Common myeloid progenitor, CD34-positive (primary cell): ENCODE measurements at regions not wholly inside any gene's neighbourhood (a gene's known extent, or its start where the extent isn't known, plus 50 kb on each side); places are given as distances from the start of the nearest gene placed in this dataset.
"Not testable (repeated sequence)": the region's sequence is repeated elsewhere in the genome, so short reads cannot be mapped to it uniquely, and the experiment has no call there.

ENCODE experiments used
- CTCF ChIA-PET: fragments of 350-600 bp; sonication (Branson Sonifier 250); formaldehyde crosslinking; loops from one replicate; lab custom pipeline; 2021; ENCODE audit warnings: antibody characterized with exemption; lab: Charles Lee
- POLR2A ChIA-PET: fragments of 350-600 bp; sonication (Branson Sonifier 250); formaldehyde crosslinking; loops from one replicate; lab custom pipeline; 2021; ENCODE audit warnings: antibody characterized with exemption; lab: Charles Lee
- DNase-seq, 3 donors: peaks; one replicate each; pipeline versions ENCODE4 v3.0.0 to v3.0.0-alpha.2; 2013
- H3K27ac ChIP-seq, 2 experiments: 1 replicate in 1 of 2; 2 replicates in 1 of 2; pipeline ENCODE4 v1.7.0; 2013; ENCODE audit warnings: inconsistent platforms in 2 of 2, low read length in 2 of 2, mild to moderate bottlenecking in 2 of 2, low read depth in 1 of 2, moderate library complexity in 1 of 2; ENCODE audit not compliant: severe bottlenecking in 2 of 2, insufficient read depth in 1 of 2, poor library complexity in 1 of 2
- H3K27me3 ChIP-seq, 5 experiments: replicated peaks in 2 of 5; 1 replicate in 3 of 5; 2 replicates in 2 of 5; pipeline versions ENCODE4 v1.6.1 to v1.7.0; 2013; ENCODE audit warnings: low read length in 4 of 5, mild to moderate bottlenecking in 2 of 5, moderate library complexity in 2 of 5, inconsistent platforms in 1 of 5; ENCODE audit not compliant: insufficient read depth in 5 of 5, control insufficient read depth in 4 of 5
- H3K36me3 ChIP-seq, 4 experiments: 1 replicate in 2 of 4; 2 replicates in 2 of 4; pipeline versions ENCODE4 v1.6.1 to v1.7.0; 2013; ENCODE audit warnings: low read length in 3 of 4, control low read depth in 1 of 4, mild to moderate bottlenecking in 1 of 4; ENCODE audit not compliant: control insufficient read depth in 4 of 4, insufficient read depth in 4 of 4
- H3K4me1 ChIP-seq, 4 experiments: 1 replicate in 3 of 4; 2 replicates in 1 of 4; pipeline versions ENCODE4 v1.6.1 to v1.7.1; 2013; ENCODE audit warnings: low read length in 3 of 4, mild to moderate bottlenecking in 3 of 4, control low read depth in 1 of 4, inconsistent platforms in 1 of 4, moderate library complexity in 1 of 4; ENCODE audit not compliant: control insufficient read depth in 4 of 4, insufficient read depth in 4 of 4; ENCODE audit errors: control extremely low read depth in 1 of 4
- H3K4me3 ChIP-seq, 7 experiments: 1 replicate in 4 of 7; 2 replicates in 3 of 7; pipeline versions ENCODE4 v1.5.1 to v1.7.0; 2013; ENCODE audit warnings: mild to moderate bottlenecking in 7 of 7, low read length in 6 of 7, moderate library complexity in 6 of 7, inconsistent platforms in 2 of 7, low read depth in 2 of 7, control low read depth in 1 of 7; ENCODE audit not compliant: insufficient read depth in 4 of 7, control insufficient read depth in 1 of 7; ENCODE audit errors: extremely low read depth in 1 of 7
- H3K9me3 ChIP-seq, 5 experiments: 1 replicate in 4 of 5; 2 replicates in 1 of 5; pipeline versions ENCODE4 v1.6.1 to v1.7.1; 2013; ENCODE audit warnings: low read length in 4 of 5, mild to moderate bottlenecking in 2 of 5, inconsistent platforms in 1 of 5, low read depth in 1 of 5, moderate library complexity in 1 of 5; ENCODE audit not compliant: control insufficient read depth in 4 of 5, insufficient read depth in 2 of 5; ENCODE audit errors: control extremely low read depth in 1 of 5
- WGBS: methylation state at CpG from one replicate; pipeline ENCODE4 v1.1.5; 2013; ENCODE audit not compliant: insufficient coverage; 5-methylcytosine and 5-hydroxymethylcytosine counted together

DNA sequence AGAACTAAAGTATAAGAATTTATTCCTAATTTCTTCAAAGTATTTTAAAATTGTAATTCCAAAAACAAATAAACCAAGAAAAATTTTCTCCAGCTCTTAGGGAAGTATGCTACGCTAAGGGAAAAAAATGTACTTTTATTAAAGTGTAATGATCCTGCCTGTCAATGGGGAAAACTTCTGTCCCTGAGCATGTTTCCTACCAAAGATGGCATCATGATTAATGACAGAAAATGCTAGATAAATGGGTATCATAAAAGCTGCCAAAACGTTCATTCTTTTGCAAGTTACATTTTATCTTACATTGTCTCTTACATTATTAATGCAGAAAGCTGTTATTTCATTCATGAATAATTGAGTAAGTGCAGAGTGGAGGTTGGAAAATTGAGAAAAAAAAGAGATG is 443.4 kb downstream of the TECRL start:
- no peak for DNase-seq
- CTCF ChIA-PET, result no interaction called here
- Histone ChIP-seq H3K4me1 (no peaks in the 10 kb centered on the region), H3K9me3 (no peaks in the 10 kb centered on the region), H3K27ac (no peak overlapping the region), H3K27me3 (no peaks in the 10 kb centered on the region), H3K4me3 (no peak overlapping the region), H3K36me3 (no peaks in the 10 kb centered on the region)
- no CpG with 5 or more reads among the region's 2 CpGs for WGBS
- POLR2A ChIA-PET, result no interaction called here

DNA sequence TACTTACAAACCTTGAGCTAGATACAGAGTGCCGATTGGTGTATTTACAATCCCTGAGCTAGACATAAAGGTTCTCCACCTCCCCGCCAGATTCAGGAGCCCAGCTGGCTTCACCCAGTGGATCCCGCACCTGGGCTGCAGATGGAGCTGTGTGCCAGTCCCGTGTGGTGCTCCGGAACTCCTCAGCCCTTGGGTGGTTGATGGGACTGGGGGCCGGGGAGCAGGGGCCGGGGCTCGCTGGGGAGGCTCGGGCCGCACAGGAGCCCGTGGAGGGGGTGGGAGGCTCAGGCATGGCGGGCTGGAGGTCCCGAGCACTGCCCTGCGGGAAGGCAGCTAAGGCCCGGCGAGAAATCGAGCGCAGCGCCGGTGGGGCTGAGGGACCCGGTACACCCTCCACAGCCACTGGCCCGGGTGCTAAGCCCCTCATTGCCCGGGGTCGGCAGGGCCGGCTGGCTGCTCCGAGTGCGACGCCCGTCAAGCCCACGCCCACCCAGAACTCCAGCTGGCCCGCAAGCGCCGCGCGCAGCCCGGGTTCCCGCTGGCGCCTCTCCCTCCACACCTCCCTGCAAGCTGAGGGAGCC is 466.5 kb downstream of the TECRL start:
- WGBS, result 98% methylated on average over 29 of the region's 38 CpGs
- H3K9me3 ChIP-seq, POLR2A ChIA-PET, H3K27me3 ChIP-seq, DNase-seq, H3K4me3 ChIP-seq, H3K27ac ChIP-seq, H3K4me1 ChIP-seq, CTCF ChIA-PET, H3K36me3 ChIP-seq: not testable (repeated sequence)

DNA sequence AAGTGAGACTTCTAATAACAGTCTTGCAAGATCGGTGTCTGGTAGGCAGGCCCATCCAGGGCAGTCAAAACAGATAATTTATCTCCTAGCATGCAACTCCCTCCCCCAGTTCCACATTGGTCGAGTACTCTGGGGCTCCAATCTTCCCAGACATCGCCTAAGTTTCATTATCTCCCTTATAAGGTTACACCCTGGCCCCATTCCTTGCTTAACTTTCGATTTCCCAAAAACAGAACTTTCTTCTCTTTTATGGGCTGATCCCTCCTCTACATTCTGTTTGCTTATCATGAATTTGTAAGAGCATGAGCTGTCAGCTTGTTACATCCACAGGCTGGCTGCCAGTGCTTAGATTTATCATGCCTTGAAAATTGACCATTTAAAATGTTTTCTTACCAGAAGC is 471.3 kb downstream of the TECRL start:
- no peaks in the 10 kb centered on the region for H3K27me3 ChIP-seq
- POLR2A ChIA-PET, result no interaction called here
- DNase-seq, result no peak
- WGBS, result 83% methylated on average over 3 of the region's 4 CpGs
- H3K4me3 ChIP-seq, result no peak overlapping the region
- no peaks in the 10 kb centered on the region for H3K36me3 ChIP-seq
- CTCF ChIA-PET, result no interaction called here
- no peaks in the 10 kb centered on the region for H3K9me3 ChIP-seq
- H3K27ac ChIP-seq, result no peak overlapping the region
- H3K4me1 ChIP-seq, result no peaks in the 10 kb centered on the region

DNA sequence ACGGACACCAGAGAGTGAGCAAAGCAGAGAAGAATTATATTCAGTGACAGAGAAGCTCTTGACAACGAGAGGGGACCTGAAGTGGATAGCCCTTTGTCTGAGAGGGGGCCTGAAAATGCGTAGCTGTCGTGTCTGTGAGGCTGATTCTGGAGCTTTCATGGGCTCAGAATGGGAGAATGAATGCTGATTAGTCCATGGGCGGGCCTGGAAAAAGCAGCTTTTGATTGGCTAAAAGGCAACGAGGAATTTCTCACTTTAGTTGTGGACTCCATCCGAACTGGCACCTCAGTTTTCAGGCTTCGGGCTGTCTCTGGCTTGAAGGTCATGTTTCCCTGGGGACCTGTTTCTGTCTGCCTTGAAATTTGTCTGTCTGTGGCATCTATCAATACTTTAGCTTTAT is 487.1 kb downstream of the TECRL start:
- Histone ChIP-seq H3K4me3 (no peak overlapping the region), H3K27ac (no peak overlapping the region), H3K4me1 (no peaks in the 10 kb centered on the region), H3K36me3 (no peaks in the 10 kb centered on the region), H3K27me3 (no peaks in the 10 kb centered on the region), H3K9me3 (no peaks in the 10 kb centered on the region)
- 88% methylated on average over 8 of the region's 8 CpGs for WGBS
- DNase-seq, result no peak
- CTCF ChIA-PET, result no interaction called here
- POLR2A ChIA-PET, result no interaction called here

DNA sequence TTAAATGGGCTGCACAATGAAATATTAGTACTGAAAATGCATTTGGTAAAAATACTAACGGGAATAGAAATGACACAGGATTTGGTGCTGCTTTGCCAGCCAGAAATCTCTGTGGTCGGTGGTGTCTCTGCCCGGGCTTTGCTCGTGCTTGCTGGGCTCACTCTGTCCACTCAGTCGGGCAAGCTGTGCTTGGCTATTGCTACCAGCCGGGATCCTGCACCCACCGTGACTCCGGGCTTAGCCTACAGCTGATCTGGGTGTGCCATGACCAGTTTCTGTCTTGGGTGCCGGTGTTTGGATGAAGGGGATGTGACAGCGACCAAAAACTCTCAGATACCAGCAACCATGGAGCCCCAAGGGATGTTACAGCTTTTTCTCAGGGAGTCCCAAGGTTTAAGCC is 487.7 kb downstream of the TECRL start:
- ChIA-PET POLR2A (no interaction called here), CTCF (no interaction called here)
- Histone ChIP-seq H3K36me3 (no peaks in the 10 kb centered on the region), H3K27ac (no peak overlapping the region), H3K4me3 (no peak overlapping the region), H3K27me3 (no peaks in the 10 kb centered on the region), H3K9me3 (no peaks in the 10 kb centered on the region), H3K4me1 (no peaks in the 10 kb centered on the region)
- no peak for DNase-seq
- 95% methylated on average over 9 of the region's 10 CpGs for WGBS

DNA sequence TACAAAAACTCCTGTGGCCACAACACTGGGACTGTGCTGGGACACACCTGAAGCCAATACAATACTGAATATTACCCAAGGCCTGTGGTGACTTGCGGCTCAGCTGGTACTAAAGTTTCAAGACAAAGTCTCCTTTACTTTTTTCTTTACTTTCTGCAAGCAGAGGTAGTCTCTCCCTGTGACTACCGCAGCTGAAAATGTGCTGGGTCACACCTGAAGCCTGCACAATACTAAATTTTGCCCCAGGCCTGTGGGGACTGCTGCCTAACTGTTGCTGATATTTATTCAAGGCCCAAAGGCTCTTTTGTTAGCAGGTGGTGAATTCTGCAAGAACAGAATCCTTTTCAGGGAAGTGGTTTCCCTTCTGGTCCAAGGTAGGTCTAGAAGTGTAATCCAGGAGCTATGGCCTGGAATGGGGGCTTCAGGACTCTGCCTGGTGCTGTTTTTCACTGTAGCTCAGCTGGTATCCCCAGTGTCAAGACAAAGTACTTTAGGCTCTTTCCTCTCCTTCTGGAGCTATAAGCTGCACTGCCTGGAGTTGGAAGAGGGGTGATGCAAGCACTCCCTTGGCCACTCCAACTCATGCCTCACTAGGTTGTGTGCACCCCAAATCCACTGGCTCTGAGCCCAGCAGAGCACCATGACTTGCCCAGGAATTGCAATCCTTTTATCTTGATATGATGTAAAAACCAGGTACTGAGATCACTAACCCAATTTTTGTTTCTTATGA is 489.4 kb downstream of the TECRL start:
- ChIA-PET CTCF (no interaction called here), POLR2A (no interaction called here)
- H3K27ac ChIP-seq, result no peak overlapping the region
- H3K4me3 ChIP-seq, result no peak overlapping the region
- no peaks in the 10 kb centered on the region for H3K36me3 ChIP-seq
- no peak for DNase-seq
- H3K4me1 ChIP-seq, result no peaks in the 10 kb centered on the region
- WGBS, result 100% methylated on average over 2 of the region's 2 CpGs
- H3K9me3 ChIP-seq, result no peaks in the 10 kb centered on the region
- no peaks in the 10 kb centered on the region for H3K27me3 ChIP-seq

DNA sequence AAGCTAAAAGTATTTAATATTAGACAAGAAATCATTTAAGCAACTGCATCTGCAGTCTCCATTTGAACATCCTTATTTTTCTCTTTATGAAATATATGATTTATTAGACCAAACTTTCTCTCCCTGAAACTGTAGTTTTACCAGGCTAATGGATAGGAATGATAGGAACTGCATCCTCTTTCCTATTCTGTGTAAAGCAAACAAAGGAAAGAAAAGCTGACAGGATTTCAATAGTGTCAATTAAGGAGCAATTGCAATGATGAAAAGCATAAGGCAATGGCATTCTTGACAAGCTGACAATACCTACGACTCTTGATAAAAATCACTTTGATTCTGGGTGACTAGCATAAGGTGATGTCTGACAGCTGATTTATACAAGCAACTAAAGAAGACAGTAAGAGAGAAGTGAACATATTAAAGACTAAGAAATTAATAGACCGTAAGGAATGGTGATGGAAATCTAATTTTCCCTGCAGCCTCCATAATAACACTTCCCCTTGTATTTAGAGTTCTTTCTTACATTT is 502.5 kb downstream of the TECRL start:
- Histone ChIP-seq H3K27me3 (no peaks in the 10 kb centered on the region), H3K4me1 (no peaks in the 10 kb centered on the region), H3K27ac (no peak overlapping the region), H3K9me3 (no peaks in the 10 kb centered on the region), H3K4me3 (no peak overlapping the region), H3K36me3 (no peaks in the 10 kb centered on the region)
- 71% methylated on average over 1 of the region's 2 CpGs for WGBS
- DNase-seq, result no peak
- ChIA-PET CTCF (no interaction called here), POLR2A (no interaction called here)
